DOHH2 (cell line): ENCODE measurements at regions not wholly inside any gene's neighbourhood (a gene's known extent, or its start where the extent isn't known, plus 50 kb on each side); places are given as distances from the start of the nearest gene placed in this dataset.

Experiments
- H3F3A ChIP-seq: fragments of 200-600 bp; sonication (generic), shearing (Covaris generic); 2 replicates; pipeline ENCODE4 v1.6.0; 2016; ENCODE audit warnings: antibody characterized with exemption, mild to moderate bottlenecking; ENCODE audit not compliant: control insufficient read depth, insufficient read depth
- H3K27ac ChIP-seq: fragments of 200-600 bp; sonication (generic); 2 replicates; pipeline ENCODE4 v1.5.1; 2014; ENCODE audit warnings: low read depth, mild to moderate bottlenecking, low read length, moderate library complexity
- H3K27me3 ChIP-seq: fragments of 200-600 bp; sonication (generic); 2 replicates; pipeline ENCODE4 v1.6.1; 2014; ENCODE audit warnings: mild to moderate bottlenecking, low read length, mixed read lengths; ENCODE audit not compliant: control insufficient read depth
- H3K36me3 ChIP-seq: fragments of 200-600 bp; sonication (generic); 2 replicates; pipeline ENCODE4 v1.6.1; 2014; ENCODE audit warnings: mild to moderate bottlenecking, low read length, moderate library complexity, mixed read lengths; ENCODE audit not compliant: control insufficient read depth
- H3K4me1 ChIP-seq: fragments of 200-600 bp; sonication (generic); 2 replicates; pipeline ENCODE4 v1.6.1; 2014; ENCODE audit warnings: mild to moderate bottlenecking, low read length, mixed read lengths; ENCODE audit not compliant: control insufficient read depth
- H3K4me2 ChIP-seq: fragments of 200-600 bp; sonication (generic); 2 replicates; pipeline ENCODE4 v1.6.0; 2014; ENCODE audit warnings: mild to moderate bottlenecking, low read length, moderate library complexity
- H3K4me3 ChIP-seq: fragments of 200-600 bp; sonication (generic); 2 replicates; pipeline ENCODE4 v1.5.1; 2014; ENCODE audit warnings: mild to moderate bottlenecking, low read length, mixed read lengths
- H3K79me2 ChIP-seq: fragments of 200-600 bp; sonication (generic); 2 replicates; pipeline ENCODE4 v1.6.1; 2014; ENCODE audit warnings: mild to moderate bottlenecking, low read length, mixed read lengths; ENCODE audit not compliant: control insufficient read depth
- H3K9me2 ChIP-seq: fragments of 200-600 bp; sonication (generic); replicated peaks from 2 replicates; pipeline ENCODE4 v1.6.1; 2014; ENCODE audit warnings: mild to moderate bottlenecking, low read length, mixed read lengths; ENCODE audit not compliant: control insufficient read depth
- H3K9me3 ChIP-seq: fragments of 200-600 bp; sonication (generic); 2 replicates; pipeline ENCODE4 v1.6.1; 2014; ENCODE audit warnings: antibody characterized with exemption, low read length, mixed read lengths; ENCODE audit not compliant: control insufficient read depth, insufficient read depth
- H4K20me1 ChIP-seq: fragments of 200-600 bp; sonication (generic); 2 replicates; pipeline ENCODE4 v1.6.0; 2014; ENCODE audit warnings: low read depth, mild to moderate bottlenecking, antibody characterized with exemption, low read length, moderate library complexity; ENCODE audit not compliant: control insufficient read depth, insufficient read depth
- EZH2phosphoT487 ChIP-seq: fragments of 200-600 bp; sonication (generic); IDR thresholded peaks from 2 replicates; pipeline ENCODE4 v1.6.1; 2017; ENCODE audit warnings: borderline replicate concordance, mild to moderate bottlenecking, antibody characterized with exemption, low read length, moderate library complexity, mixed read lengths
- TF ChIP-seq, protein P1 (sequence below): fragments of 200-600 bp; sonication (generic); IDR thresholded peaks from one replicate; pipeline ENCODE4 v1.5.1; 2014; ENCODE audit warnings: antibody characterized with exemption, mild to moderate bottlenecking, low read depth, low read length; ENCODE audit not compliant: poor library complexity, severe bottlenecking

DNA sequence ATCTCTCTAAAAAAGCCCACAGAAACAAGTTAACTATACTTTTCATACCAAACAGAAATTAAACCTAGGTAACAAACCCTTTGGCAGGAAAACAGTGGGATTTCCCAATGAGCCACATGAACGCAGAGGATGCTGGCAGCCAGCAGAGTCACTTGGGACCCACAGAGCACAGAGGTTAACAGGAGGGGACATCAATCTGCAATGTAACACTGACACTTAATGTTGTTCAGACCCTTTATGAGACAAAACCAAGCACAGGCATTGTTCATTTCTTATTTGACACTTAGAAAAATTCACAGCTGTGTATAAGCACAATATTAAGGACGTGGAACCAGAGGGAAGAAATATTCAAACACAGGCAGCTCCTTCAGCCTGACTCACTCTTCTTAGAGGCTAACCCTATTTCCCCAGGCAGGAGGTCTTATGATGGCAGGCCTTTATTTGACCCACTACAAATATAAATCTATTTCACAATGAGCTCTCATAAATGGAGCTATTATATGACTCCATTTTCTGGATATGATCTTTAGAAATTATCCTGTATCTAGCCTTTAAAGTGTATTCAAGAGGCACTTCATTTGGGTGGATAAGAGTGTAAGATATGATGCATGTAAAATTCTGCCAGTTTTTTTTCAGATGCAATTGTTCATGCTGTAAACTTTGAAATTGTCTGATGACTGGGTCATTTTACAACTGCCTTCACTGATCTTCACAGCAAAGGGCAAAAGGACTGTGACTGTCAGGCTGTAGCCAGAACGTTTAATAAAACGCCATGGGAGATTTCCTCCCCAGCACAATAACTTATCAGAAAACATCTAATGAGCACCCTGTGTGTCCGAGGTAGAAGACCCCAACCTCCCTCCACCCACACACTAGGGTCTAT is 132.8 kb upstream of the SATB2 start:
- Histone ChIP-seq H3F3A (no peaks in the 10 kb centered on the region), H3K27me3 (no peaks in the 10 kb centered on the region; the same call in 1 of the 2 replicates), H4K20me1 (no peaks in the 10 kb centered on the region), H3K4me2 (no peak overlapping the region), H3K36me3 (no peaks in the 10 kb centered on the region), H3K79me2 (no peaks in the 10 kb centered on the region), H3K4me3 (no peak overlapping the region), H3K9me3 (no peaks in the 10 kb centered on the region), H3K4me1 (no peaks in the 10 kb centered on the region), H3K27ac (no peak overlapping the region), H3K9me2 (no peaks in the 10 kb centered on the region)
- TF ChIP-seq, protein P1, sequence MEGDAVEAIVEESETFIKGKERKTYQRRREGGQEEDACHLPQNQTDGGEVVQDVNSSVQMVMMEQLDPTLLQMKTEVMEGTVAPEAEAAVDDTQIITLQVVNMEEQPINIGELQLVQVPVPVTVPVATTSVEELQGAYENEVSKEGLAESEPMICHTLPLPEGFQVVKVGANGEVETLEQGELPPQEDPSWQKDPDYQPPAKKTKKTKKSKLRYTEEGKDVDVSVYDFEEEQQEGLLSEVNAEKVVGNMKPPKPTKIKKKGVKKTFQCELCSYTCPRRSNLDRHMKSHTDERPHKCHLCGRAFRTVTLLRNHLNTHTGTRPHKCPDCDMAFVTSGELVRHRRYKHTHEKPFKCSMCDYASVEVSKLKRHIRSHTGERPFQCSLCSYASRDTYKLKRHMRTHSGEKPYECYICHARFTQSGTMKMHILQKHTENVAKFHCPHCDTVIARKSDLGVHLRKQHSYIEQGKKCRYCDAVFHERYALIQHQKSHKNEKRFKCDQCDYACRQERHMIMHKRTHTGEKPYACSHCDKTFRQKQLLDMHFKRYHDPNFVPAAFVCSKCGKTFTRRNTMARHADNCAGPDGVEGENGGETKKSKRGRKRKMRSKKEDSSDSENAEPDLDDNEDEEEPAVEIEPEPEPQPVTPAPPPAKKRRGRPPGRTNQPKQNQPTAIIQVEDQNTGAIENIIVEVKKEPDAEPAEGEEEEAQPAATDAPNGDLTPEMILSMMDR: no peak
- no peak for TF ChIP-seq EZH2phosphoT487

DNA sequence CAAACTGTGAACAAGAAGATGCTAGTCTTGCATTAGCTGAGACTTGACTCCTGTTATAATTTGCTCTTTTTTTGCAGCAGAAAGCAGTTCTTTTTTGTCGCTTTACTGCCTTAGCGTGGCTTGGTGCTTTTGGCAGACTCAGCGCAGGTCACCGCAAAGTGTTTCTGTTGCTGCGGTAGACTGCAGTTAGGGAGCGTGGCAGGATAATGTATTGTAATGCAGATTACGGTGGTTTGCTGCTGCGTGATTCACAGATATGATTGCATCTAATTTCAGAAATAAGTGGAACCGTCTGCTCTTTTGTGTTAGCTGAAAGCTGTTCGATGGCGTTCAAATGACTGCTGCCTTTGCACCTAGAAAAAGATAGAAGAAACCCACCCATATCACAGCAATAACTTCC is 131.6 kb upstream of the SATB2 start:
- H3K4me2 ChIP-seq: no peak overlapping the region
- H3K27me3 ChIP-seq: no peaks in the 10 kb centered on the region; the same call in 1 of the 2 replicates
- H3K36me3 ChIP-seq: no peaks in the 10 kb centered on the region
- H4K20me1 ChIP-seq: no peaks in the 10 kb centered on the region
- H3K9me2 ChIP-seq: no peaks in the 10 kb centered on the region
- no peak overlapping the region for H3K27ac ChIP-seq
- H3K9me3 ChIP-seq: no peaks in the 10 kb centered on the region
- no peaks in the 10 kb centered on the region for H3K79me2 ChIP-seq
- H3F3A ChIP-seq: no peaks in the 10 kb centered on the region
- no peak overlapping the region for H3K4me3 ChIP-seq
- no peaks in the 10 kb centered on the region for H3K4me1 ChIP-seq
- TF ChIP-seq, protein P1: no peak
- TF ChIP-seq EZH2phosphoT487: no peak

DNA sequence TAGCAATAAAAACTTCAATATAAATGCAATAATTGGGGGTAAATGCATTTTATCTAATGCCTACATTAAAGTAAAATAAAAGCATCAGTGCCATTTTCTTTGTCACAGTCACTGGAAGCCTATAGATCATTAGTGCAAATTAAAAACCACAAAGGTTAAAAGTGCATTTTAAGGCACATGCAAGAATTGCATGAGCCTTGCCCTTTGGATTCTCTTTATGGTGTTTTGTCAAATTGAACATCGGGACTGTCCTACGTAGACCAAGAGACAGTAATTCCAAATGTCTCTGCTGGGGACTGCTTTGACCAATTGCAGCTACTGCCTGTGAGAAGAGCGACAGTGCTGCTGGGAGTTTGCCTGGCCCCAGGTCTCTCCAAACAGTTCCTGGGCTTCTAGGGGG is 130.3 kb upstream of the SATB2 start:
- TF ChIP-seq, protein P1: no peak
- no peak for TF ChIP-seq EZH2phosphoT487
- Histone ChIP-seq H3K9me3 (no peaks in the 10 kb centered on the region), H3K9me2 (no peaks in the 10 kb centered on the region), H3K27me3 (no peaks in the 10 kb centered on the region; the same call in 1 of the 2 replicates), H3K4me2 (no peak overlapping the region), H3K27ac (no peak overlapping the region), H3K4me3 (no peak overlapping the region), H3K4me1 (no peaks in the 10 kb centered on the region), H4K20me1 (no peaks in the 10 kb centered on the region), H3K79me2 (no peaks in the 10 kb centered on the region), H3K36me3 (no peaks in the 10 kb centered on the region), H3F3A (no peaks in the 10 kb centered on the region)
